GM12878 (cell line): ENCODE measurements at regions not wholly inside any gene's neighbourhood (a gene's known extent, or its start where the extent isn't known, plus 50 kb on each side); places are given as distances from the start of the nearest gene placed in this dataset.

Source experiments
- CTCF ChIP-seq, 3 experiments: IDR thresholded peaks in 2 of 3; conservative IDR thresholded peaks in 1 of 3; 2 replicates each; pipeline ENCODE4 v1.5.1; 2011; ENCODE audit warnings: low read depth in 3 of 3, low read length in 3 of 3, mild to moderate bottlenecking in 3 of 3, control low read depth in 2 of 3, moderate library complexity in 2 of 3, inconsistent platforms in 1 of 3, mixed read lengths in 1 of 3; ENCODE audit not compliant: control insufficient read depth in 2 of 3, insufficient read depth in 1 of 3; ENCODE audit errors: extremely low read depth in 1 of 3
- ZBTB11 ChIP-seq: fragments of 450-650 bp; formaldehyde crosslinking; IDR thresholded peaks from 2 replicates; pipeline ENCODE4 v1.5.0; 2022; ENCODE audit warnings: mild to moderate bottlenecking, missing genetic modification characterization

GRCh38 chr6:167576828-167577503, 249.7 kb upstream of the AFDN start:
- TF ChIP-seq CTCF (IDR thresholded peaks at IDR 0.05 in 2 of 3, conservative IDR thresholded peaks at IDR 0.05 in 1 of 3; ENCODE audit: control insufficient read depth in 2 of 3, extremely low read depth in 1 of 3, insufficient read depth in 1 of 3, low read depth in 3 of 3, low read length in 3 of 3) (no peak), ZBTB11 (CRISPR knock-in tag) (no peak)
